AG09319 (cell line): ENCODE measurements at regions not wholly inside any gene's neighbourhood (a gene's known extent, or its start where the extent isn't known, plus 50 kb on each side); places are given as distances from the start of the nearest gene placed in this dataset.

Experiments
- DNase-seq: peaks from one replicate; pipeline ENCODE4 v3.0.0-alpha.2; 2010; ENCODE audit warnings: low read depth; ENCODE audit errors: extremely low read depth
- CTCF ChIP-seq: IDR thresholded peaks from 2 replicates; pipeline ENCODE4 v1.5.1; 2011; ENCODE audit warnings: low read depth, mild to moderate bottlenecking, inconsistent platforms, low read length, moderate library complexity

GRCh38 chr5:122599000-122599399, 175.9 kb upstream of the SNX2 start:
- no peak for DNase-seq

GRCh38 chr5:122600924-122601323, 174.0 kb upstream of the SNX2 start:
- DNase-seq, result no peak
- no peak for TF ChIP-seq CTCF

More at GRCh38 chr5:122599000-122599399, 175.9 kb upstream of the SNX2 start:
- no peak for TF ChIP-seq CTCF

- no peak for DNase-seq
- TF ChIP-seq CTCF, result no peak
Observed at GRCh38 chr5:122602700-122603099, 172.2 kb upstream of the SNX2 start.

GRCh38 chr5:122605236-122605635, 169.6 kb upstream of the SNX2 start:
- TF ChIP-seq CTCF, result no peak

GRCh38 chr5:122607818-122608217, 167.1 kb upstream of the SNX2 start:
- no peak for DNase-seq
- no peak for TF ChIP-seq CTCF

More at GRCh38 chr5:122605236-122605635, 169.6 kb upstream of the SNX2 start:
- no peak for DNase-seq

- TF ChIP-seq CTCF, result no peak
- DNase-seq, result no peak
Observed at GRCh38 chr5:122608222-122608621, 166.7 kb upstream of the SNX2 start.

- no peak for TF ChIP-seq CTCF
- DNase-seq, result no peak
Observed at GRCh38 chr5:122611406-122611805, 163.5 kb upstream of the SNX2 start.
